ENCODE measurements at regions not wholly inside any gene's neighbourhood (a gene's known extent, or its start where the extent isn't known, plus 50 kb on each side); places are given as distances from the start of the nearest gene placed in this dataset.
"Not testable (repeated sequence)": the region's sequence is repeated elsewhere in the genome, so short reads cannot be mapped to it uniquely, and the experiment has no call there.

DNA sequence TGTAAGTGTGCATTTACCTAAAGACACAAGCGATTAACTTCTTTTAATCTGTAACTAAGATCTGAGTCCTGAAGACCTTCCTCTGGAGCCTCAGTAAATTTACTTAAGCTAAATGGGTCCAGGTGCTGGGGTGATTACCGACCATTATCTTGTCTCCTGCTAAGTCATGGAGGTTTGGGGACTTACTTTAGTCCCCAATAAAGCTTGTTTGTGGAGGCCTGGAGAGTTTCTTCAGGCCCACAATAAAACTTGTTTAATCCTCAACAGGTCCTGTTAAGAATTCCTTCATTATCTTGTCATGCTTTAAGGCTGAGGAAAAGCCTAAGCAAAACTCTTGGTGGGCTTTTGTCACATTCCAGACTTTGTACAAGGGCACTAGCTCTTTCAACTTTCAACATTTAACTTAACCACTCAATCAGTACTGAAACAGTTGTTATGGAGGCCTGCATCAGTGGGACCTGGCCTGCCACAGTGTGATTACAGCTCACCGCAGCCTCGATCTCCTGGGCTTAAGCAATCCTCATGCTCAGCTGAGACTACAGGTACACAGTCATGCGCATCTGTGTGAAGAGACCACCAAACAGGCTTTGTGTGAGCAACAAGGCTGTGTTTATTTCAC is 84.0 kb downstream of the FMO4 start:
- Histone ChIP-seq H3K27me3 (no peaks in the 10 kb centered on the region), H3K4me1 (no peaks in the 10 kb centered on the region), H3K9me3 (no peaks in the 10 kb centered on the region), H3K36me3 (no peaks in the 10 kb centered on the region), H3K27ac (no peak overlapping the region), H3K4me3 (no peak overlapping the region)
- TF ChIP-seq POLR2A (IDR thresholded peaks at IDR 0.05) (no peak), POLR2AphosphoS5 (IDR thresholded peaks at IDR 0.05) (no peak), CTCF (IDR thresholded peaks at IDR 0.05) (no peak)
- DNase-seq (ENCODE audit: low spot score in 2 of 2), result no peak
- intact Hi-C loops (cut with DNase I; ENCODE audit: low total_unique reads), result no loop called here

- Histone ChIP-seq H3K4me1 (no peaks in the 10 kb centered on the region), H3K4me3 (no peak overlapping the region), H3K9me3 (no peaks in the 10 kb centered on the region), H3K27me3 (no peaks in the 10 kb centered on the region), H3K36me3 (no peaks in the 10 kb centered on the region), H3K27ac (peak overlapping the region; percentile 68 to 83)
- TF ChIP-seq POLR2A (IDR thresholded peaks at IDR 0.05) (no peak), POLR2AphosphoS5 (IDR thresholded peaks at IDR 0.05) (no peak), CTCF (IDR thresholded peaks at IDR 0.05) (no peak)
- intact Hi-C loops (cut with DNase I; ENCODE audit: low total_unique reads), result no loop called here
- DNase-seq (ENCODE audit: low spot score in 2 of 2), result no peak
Measured at GRCh38 chr1:171403393-171403792, 81.9 kb upstream of the PRRC2C start.

DNA sequence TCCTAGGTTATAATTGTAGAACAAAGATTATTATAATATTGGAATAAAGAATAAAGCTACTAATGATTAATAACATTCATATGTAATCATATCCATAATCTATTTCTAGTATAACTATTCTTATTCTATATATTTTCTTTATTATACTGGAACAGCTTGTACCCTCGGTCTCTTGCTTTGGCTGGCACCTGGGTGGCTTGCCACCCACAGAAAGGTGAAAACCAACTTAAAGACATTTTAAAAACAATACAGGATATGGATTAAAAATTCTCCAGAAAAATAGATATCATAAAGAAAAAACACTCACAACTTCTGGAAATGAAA is 80.0 kb upstream of the PRRC2C start:
- Histone ChIP-seq H3K27me3 (no peaks in the 10 kb centered on the region), H3K9me3 (no peaks in the 10 kb centered on the region), H3K27ac (no peak overlapping the region), H3K4me3 (no peak overlapping the region), H3K36me3 (no peaks in the 10 kb centered on the region), H3K4me1 (no peaks in the 10 kb centered on the region)
- TF ChIP-seq POLR2A (IDR thresholded peaks at IDR 0.05), result no peak
- intact Hi-C loops (cut with DNase I; ENCODE audit: low total_unique reads), result no loop called here
- no peak for DNase-seq (ENCODE audit: low spot score in 2 of 2)

- H3K27ac ChIP-seq; H3K9me3 ChIP-seq; DNase-seq (ENCODE audit: low spot score in 2 of 2); H3K4me1 ChIP-seq; intact Hi-C loops (cut with DNase I; ENCODE audit: low total_unique reads); H3K4me3 ChIP-seq; H3K36me3 ChIP-seq; H3K27me3 ChIP-seq: not testable (repeated sequence)
Measured at GRCh38 chr1:171413557-171413956, 71.8 kb upstream of the PRRC2C start.

DNA sequence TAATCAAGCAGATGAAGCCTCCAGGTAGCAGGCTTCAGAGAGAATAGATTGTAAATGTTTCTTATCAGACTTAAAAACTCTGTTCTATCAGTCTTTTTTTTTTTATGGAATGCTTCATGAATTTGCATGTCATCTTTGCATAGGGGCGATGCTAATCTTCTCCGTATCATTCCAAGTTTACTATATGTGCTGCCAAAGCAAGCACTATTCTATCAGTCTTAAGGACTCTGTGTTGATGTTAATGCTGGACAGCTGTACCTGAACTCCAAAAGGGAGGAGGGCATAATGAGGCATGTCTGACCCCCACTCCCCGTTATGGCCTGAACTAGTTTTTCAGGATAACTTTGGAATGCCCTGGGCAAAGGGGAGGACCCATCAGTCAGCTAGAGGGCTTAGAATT is 66.8 kb upstream of the PRRC2C start:
- TF ChIP-seq POLR2AphosphoS5 (IDR thresholded peaks at IDR 0.05) (no peak), POLR2A (IDR thresholded peaks at IDR 0.05) (no peak), CTCF (IDR thresholded peaks at IDR 0.05) (no peak)
- H3K27ac ChIP-seq, result peak overlapping the region in 1 of 2 donors; percentile 27
- no peaks in the 10 kb centered on the region for H3K4me1 ChIP-seq
- intact Hi-C loops (cut with DNase I; ENCODE audit: low total_unique reads), result no loop called here
- H3K36me3 ChIP-seq, result no peaks in the 10 kb centered on the region
- H3K9me3 ChIP-seq, result no peaks in the 10 kb centered on the region
- no peak for DNase-seq (ENCODE audit: low spot score in 2 of 2)
- H3K27me3 ChIP-seq, result no peaks in the 10 kb centered on the region
- H3K4me3 ChIP-seq, result no peak overlapping the region

GRCh38 chr1:171420810-171421209 is 64.5 kb upstream of the PRRC2C start:
- Histone ChIP-seq H3K4me3 (no peak overlapping the region), H3K36me3 (no peaks in the 10 kb centered on the region), H3K4me1 (no peaks in the 10 kb centered on the region), H3K27me3 (no peaks in the 10 kb centered on the region), H3K9me3 (no peaks in the 10 kb centered on the region), H3K27ac (peak overlapping the region; percentile 51 to 85)
- TF ChIP-seq CTCF (IDR thresholded peaks at IDR 0.05) (no peak), POLR2A (IDR thresholded peaks at IDR 0.05) (no peak), POLR2AphosphoS5 (IDR thresholded peaks at IDR 0.05) (no peak)
- DNase-seq (ENCODE audit: low spot score in 2 of 2), result no peak
- intact Hi-C loops (cut with DNase I; ENCODE audit: low total_unique reads), result no loop called here

All from breast epithelium (tissue), 4 donors.